PC-9 (cell line): ENCODE measurements at regions not wholly inside any gene's neighbourhood (a gene's known extent, or its start where the extent isn't known, plus 50 kb on each side); places are given as distances from the start of the nearest gene placed in this dataset.

Experiments used
- BruUV-seq: library from RNA; stranded (reverse); fragments of 400-500 nt; replicated peaks from 2 replicates; lab custom pipeline; 2021; lab: Mats Ljungman, UMichigan
- CTCF ChIA-PET: fragments of 300-600 bp; sonication (Branson Sonifier 250); formaldehyde crosslinking; loops from one replicate; lab custom pipeline; 2022; ENCODE audit warnings: antibody characterized with exemption; lab: Charles Lee
- POLR2A ChIA-PET: fragments of 300-600 bp; sonication (Branson Sonifier 250); formaldehyde crosslinking; loops from one replicate; lab custom pipeline; 2022; ENCODE audit warnings: antibody characterized with exemption; ENCODE audit not compliant: unreplicated experiment; lab: Charles Lee
- DNase-seq, 2 experiments: peaks; one replicate each; pipeline versions ENCODE4 v3.0.0 to v3.0.0-alpha.2; 2015 to 2022; ENCODE audit warnings: mixed read lengths in 1 of 2
- H2AFZ ChIP-seq: fragments of 200-600 bp; sonication (generic); 2 replicates; pipeline ENCODE4 v1.8.1; 2017; ENCODE audit warnings: antibody characterized with exemption
- H3F3A ChIP-seq: fragments of 200-600 bp; sonication (generic); 2 replicates; pipeline ENCODE4 v1.8.1; 2017; ENCODE audit warnings: antibody characterized with exemption, mild to moderate bottlenecking, low read depth; ENCODE audit not compliant: insufficient read depth
- H3K27ac ChIP-seq: fragments of 200-600 bp; sonication (generic); 2 replicates; pipeline ENCODE4 v1.6.1; 2016; ENCODE audit warnings: mixed run types
- H3K27me3 ChIP-seq: fragments of 200-600 bp; sonication (generic); 2 replicates; pipeline ENCODE4 v1.6.1; 2016; ENCODE audit warnings: low read depth, mixed run types; ENCODE audit not compliant: insufficient read depth
- H3K36me3 ChIP-seq: fragments of 200-600 bp; sonication (generic); 2 replicates; pipeline ENCODE4 v1.6.1; 2016; ENCODE audit warnings: low read depth, mixed run types
- H3K4me1 ChIP-seq: fragments of 200-600 bp; sonication (generic); replicated peaks from 2 replicates; pipeline ENCODE4 v1.6.1; 2016; ENCODE audit warnings: mixed run types; ENCODE audit not compliant: insufficient read depth
- H3K4me2 ChIP-seq: fragments of 200-600 bp; sonication (generic); 2 replicates; pipeline ENCODE4 v1.6.1; 2017; ENCODE audit warnings: mixed run types
- H3K4me3 ChIP-seq: fragments of 200-600 bp; sonication (generic); 2 replicates; pipeline ENCODE4 v1.6.1; 2016; ENCODE audit warnings: mixed run types
- H3K79me2 ChIP-seq: fragments of 200-600 bp; sonication (generic); 2 replicates; pipeline ENCODE4 v1.6.1; 2017; ENCODE audit warnings: low read depth, mixed run types
- H3K9me2 ChIP-seq: fragments of 200-600 bp; sonication (generic); 2 replicates; pipeline ENCODE4 v1.8.1; 2017; ENCODE audit warnings: mild to moderate bottlenecking; ENCODE audit not compliant: insufficient read depth
- H3K9me3 ChIP-seq: fragments of 200-600 bp; sonication (generic); 2 replicates; pipeline ENCODE4 v1.8.1; 2016; ENCODE audit warnings: low read depth; ENCODE audit not compliant: insufficient read depth
- H4K20me1 ChIP-seq: fragments of 200-600 bp; sonication (generic); 2 replicates; pipeline ENCODE4 v1.8.1; 2017; ENCODE audit not compliant: insufficient read depth
- EZH2 ChIP-seq: fragments of 200-600 bp; sonication (generic); IDR thresholded peaks from 2 replicates; pipeline ENCODE4 v1.8.0; 2017; ENCODE audit warnings: antibody characterized with exemption, low read depth
- intact Hi-C: fragments of 100-400 bp; cut with micrococcal nuclease; formaldehyde crosslinking; loops from one replicate; pipeline ENCODE4 v1.10.0; 2022; ENCODE audit not compliant: unreplicated experiment
- TF ChIP-seq, protein P1 (sequence below): fragments of 200-600 bp; sonication (generic); conservative IDR thresholded peaks from 2 replicates; pipeline ENCODE4 v1.6.1; 2017; ENCODE audit warnings: mixed run types, antibody characterized with exemption, mild to moderate bottlenecking, moderate library complexity

DNA sequence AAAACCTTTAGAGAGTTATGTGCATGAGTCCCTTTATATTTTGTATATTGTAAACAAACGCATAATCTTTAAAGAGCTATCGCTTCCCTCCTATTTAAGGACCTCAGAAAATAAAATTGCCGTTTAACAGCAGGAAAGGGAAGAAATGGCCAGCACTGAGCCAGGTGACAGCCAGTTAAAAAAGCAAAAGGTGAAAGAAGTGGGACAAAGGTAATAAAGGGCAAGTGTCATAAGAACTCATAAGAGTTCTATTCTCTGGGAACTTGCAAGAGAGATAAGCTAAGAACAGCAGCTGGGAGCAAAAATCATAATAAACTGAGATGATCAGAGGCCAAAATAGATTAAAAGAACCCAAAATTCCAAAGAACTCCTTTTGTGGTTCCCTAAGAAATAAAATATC, 520.9 kb upstream of the PKN2 start:
- Histone ChIP-seq H2AFZ (no peak overlapping the region), H3K9me2 (no peaks in the 10 kb centered on the region), H3K27me3 (no peaks in the 10 kb centered on the region), H4K20me1 (no peaks in the 10 kb centered on the region), H3K4me2 (no peak overlapping the region), H3K36me3 (no peaks in the 10 kb centered on the region), H3K4me1 (no peaks in the 10 kb centered on the region), H3K4me3 (no peak overlapping the region), H3F3A (no peaks in the 10 kb centered on the region), H3K9me3 (no peaks in the 10 kb centered on the region), H3K79me2 (no peaks in the 10 kb centered on the region), H3K27ac (no peak overlapping the region)
- DNase-seq = no peak
- POLR2A ChIA-PET = no interaction called here
- intact Hi-C loops = no loop called here
- BruUV-seq = no TSS peak
- TF ChIP-seq EZH2 = no peak
- TF ChIP-seq, protein P1, sequence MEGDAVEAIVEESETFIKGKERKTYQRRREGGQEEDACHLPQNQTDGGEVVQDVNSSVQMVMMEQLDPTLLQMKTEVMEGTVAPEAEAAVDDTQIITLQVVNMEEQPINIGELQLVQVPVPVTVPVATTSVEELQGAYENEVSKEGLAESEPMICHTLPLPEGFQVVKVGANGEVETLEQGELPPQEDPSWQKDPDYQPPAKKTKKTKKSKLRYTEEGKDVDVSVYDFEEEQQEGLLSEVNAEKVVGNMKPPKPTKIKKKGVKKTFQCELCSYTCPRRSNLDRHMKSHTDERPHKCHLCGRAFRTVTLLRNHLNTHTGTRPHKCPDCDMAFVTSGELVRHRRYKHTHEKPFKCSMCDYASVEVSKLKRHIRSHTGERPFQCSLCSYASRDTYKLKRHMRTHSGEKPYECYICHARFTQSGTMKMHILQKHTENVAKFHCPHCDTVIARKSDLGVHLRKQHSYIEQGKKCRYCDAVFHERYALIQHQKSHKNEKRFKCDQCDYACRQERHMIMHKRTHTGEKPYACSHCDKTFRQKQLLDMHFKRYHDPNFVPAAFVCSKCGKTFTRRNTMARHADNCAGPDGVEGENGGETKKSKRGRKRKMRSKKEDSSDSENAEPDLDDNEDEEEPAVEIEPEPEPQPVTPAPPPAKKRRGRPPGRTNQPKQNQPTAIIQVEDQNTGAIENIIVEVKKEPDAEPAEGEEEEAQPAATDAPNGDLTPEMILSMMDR = no peak
- CTCF ChIA-PET = no interaction called here

DNA sequence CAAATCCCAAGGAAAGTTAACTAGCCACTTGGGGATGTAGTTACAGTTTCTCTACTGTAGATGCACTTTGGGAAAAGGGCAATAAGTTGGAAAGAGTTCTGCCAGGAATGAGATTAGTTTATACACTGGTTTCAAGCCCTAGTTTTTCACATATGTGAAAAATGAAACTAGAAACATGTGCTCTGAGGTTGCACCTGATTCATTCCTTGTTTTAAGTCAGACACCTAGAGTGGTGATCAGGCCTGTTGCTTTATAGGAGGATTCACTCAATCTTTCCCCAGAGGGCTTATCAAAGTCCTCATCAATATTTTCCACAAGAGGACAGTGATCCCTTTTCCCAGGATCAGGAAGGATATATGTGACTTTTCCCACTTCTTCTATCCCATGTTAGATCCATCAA, 515.9 kb upstream of the PKN2 start:
- H3K27ac ChIP-seq = no peak overlapping the region
- no peaks in the 10 kb centered on the region for H3K9me2 ChIP-seq
- no peaks in the 10 kb centered on the region for H3K9me3 ChIP-seq
- no peak for TF ChIP-seq EZH2
- TF ChIP-seq, protein P1 = no peak
- no peak overlapping the region for H3K4me3 ChIP-seq
- DNase-seq = no peak
- no peaks in the 10 kb centered on the region for H4K20me1 ChIP-seq
- no TSS peak for BruUV-seq
- no peaks in the 10 kb centered on the region for H3K27me3 ChIP-seq
- no peak overlapping the region for H3K4me2 ChIP-seq
- no peaks in the 10 kb centered on the region for H3K79me2 ChIP-seq
- POLR2A ChIA-PET = interaction anchor here (0.7 kb wide), 1 partner anchor 227 kb away, joined by 3 read pairs; no protein-coding TSS in a partner anchor
- CTCF ChIA-PET = no interaction called here
- intact Hi-C loops = no loop called here
- H2AFZ ChIP-seq = no peak overlapping the region
- H3K4me1 ChIP-seq = no peaks in the 10 kb centered on the region
- H3K36me3 ChIP-seq = no peaks in the 10 kb centered on the region
- no peaks in the 10 kb centered on the region for H3F3A ChIP-seq

DNA sequence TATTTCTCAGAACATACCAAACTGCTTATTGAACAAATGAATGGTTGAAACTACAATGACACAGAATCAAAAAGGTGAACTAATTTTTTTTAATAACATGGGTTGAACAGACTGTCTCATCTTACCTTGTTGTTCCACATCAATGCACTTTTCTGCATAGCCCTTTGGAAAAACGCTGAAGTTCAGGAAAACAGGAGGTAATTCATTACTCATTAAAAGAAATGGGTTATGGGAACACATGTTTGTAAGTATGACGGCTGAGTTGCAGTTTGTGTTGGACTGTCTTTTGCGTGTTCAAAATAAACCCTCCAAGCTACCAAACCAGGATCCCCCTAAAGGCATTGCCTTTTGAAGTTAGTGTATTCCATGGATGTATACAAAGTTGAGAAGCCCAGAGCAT, 514.9 kb upstream of the PKN2 start:
- Histone ChIP-seq H3K4me1 (no peaks in the 10 kb centered on the region), H3K4me2 (no peak overlapping the region), H4K20me1 (no peaks in the 10 kb centered on the region), H3K79me2 (no peaks in the 10 kb centered on the region), H2AFZ (no peak overlapping the region), H3F3A (no peaks in the 10 kb centered on the region), H3K9me3 (no peaks in the 10 kb centered on the region), H3K27ac (no peak overlapping the region), H3K36me3 (no peaks in the 10 kb centered on the region), H3K4me3 (no peak overlapping the region), H3K27me3 (no peaks in the 10 kb centered on the region), H3K9me2 (no peaks in the 10 kb centered on the region)
- TF ChIP-seq EZH2 = no peak
- TF ChIP-seq, protein P1 = no peak
- ChIA-PET POLR2A (no interaction called here), CTCF (no interaction called here)
- intact Hi-C loops = no loop called here
- no TSS peak for BruUV-seq
- no peak for DNase-seq
